HL-60 (cell line): ENCODE measurements at regions not wholly inside any gene's neighbourhood (a gene's known extent, or its start where the extent isn't known, plus 50 kb on each side); places are given as distances from the start of the nearest gene placed in this dataset.

Experiments
- DNase-seq, 2 experiments: peaks; one replicate each; pipeline ENCODE4 v3.0.0-alpha.2; 2010 to 2020; ENCODE audit warnings: low read depth in 1 of 2, low spot score in 1 of 2
- H3K27ac ChIP-seq: fragments of 250-450 bp; sonication (Bioruptor Pico); replicated peaks from 2 replicates; pipeline ENCODE4 v1.5.1; 2020; ENCODE audit warnings: mild to moderate bottlenecking, moderate library complexity
- H3K27me3 ChIP-seq: fragments of 250-450 bp; sonication (Bioruptor Pico); 2 replicates; pipeline ENCODE4 v1.5.1; 2021; ENCODE audit warnings: mild to moderate bottlenecking, moderate library complexity; ENCODE audit not compliant: insufficient read depth, poor library complexity, severe bottlenecking
- H3K4me3 ChIP-seq: replicated peaks from 2 replicates; pipeline ENCODE4 v1.5.1; 2011; ENCODE audit warnings: mild to moderate bottlenecking, control low read depth, low read length; ENCODE audit not compliant: insufficient read depth
- GABPA ChIP-seq: IDR thresholded peaks from 2 replicates; pipeline ENCODE4 v1.6.1; 2012; ENCODE audit warnings: low read depth
- POLR2AphosphoS5 ChIP-seq: IDR thresholded peaks from 2 replicates; pipeline ENCODE4 v1.6.1; 2012; ENCODE audit warnings: low read depth
- REST ChIP-seq: IDR thresholded peaks from 2 replicates; pipeline ENCODE4 v1.6.1; 2012; ENCODE audit warnings: low read depth; ENCODE audit not compliant: insufficient replicate concordance
- SPI1 ChIP-seq: IDR thresholded peaks from 2 replicates; pipeline ENCODE4 v1.6.1; 2012; ENCODE audit warnings: low read depth, mild to moderate bottlenecking, borderline replicate concordance
- TF ChIP-seq, protein P1 (sequence below): IDR thresholded peaks from one replicate; pipeline ENCODE4 v1.5.1; 2011; ENCODE audit warnings: low read length, control low read depth, inconsistent platforms; ENCODE audit not compliant: insufficient read depth

DNA sequence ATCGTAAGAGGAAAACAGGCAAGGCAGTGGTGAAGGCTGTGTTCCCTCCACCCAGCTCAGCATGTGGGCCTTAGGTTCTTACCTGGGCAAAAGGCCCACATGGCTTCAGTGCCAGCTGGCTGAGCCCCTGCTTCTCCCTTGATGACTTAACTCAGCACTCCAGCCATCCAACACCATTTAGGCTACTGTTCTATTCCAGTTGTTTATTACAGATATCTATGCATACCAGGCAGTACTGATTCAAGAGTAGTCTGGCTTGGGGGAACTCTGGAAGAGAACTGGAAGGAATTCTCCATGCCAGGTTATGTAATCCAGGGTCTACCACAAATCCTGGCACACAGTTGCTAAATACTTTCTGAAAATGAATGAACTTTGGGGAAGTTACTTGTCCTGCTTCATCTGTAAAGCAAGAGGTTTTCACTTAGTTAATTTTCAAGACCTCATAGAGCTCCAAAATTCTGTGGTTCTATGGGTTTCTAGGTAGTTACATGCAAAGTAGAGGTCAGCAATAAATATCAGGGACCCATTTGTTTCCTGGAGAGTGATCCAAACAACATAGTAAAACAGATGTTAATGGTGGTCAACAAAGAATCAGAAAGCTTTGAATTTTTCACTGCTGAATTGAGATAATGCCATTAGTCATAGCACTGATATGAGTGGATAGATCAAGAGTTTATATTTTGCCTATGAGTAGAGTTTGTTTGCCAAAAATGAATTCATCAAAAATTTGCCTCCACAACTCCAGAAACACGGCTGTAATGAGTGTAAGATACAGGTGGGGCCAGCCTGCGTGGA lies 88.2 kb upstream of the OSMR start:
- TF ChIP-seq, protein P1, sequence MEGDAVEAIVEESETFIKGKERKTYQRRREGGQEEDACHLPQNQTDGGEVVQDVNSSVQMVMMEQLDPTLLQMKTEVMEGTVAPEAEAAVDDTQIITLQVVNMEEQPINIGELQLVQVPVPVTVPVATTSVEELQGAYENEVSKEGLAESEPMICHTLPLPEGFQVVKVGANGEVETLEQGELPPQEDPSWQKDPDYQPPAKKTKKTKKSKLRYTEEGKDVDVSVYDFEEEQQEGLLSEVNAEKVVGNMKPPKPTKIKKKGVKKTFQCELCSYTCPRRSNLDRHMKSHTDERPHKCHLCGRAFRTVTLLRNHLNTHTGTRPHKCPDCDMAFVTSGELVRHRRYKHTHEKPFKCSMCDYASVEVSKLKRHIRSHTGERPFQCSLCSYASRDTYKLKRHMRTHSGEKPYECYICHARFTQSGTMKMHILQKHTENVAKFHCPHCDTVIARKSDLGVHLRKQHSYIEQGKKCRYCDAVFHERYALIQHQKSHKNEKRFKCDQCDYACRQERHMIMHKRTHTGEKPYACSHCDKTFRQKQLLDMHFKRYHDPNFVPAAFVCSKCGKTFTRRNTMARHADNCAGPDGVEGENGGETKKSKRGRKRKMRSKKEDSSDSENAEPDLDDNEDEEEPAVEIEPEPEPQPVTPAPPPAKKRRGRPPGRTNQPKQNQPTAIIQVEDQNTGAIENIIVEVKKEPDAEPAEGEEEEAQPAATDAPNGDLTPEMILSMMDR, result no peak
- H3K27ac ChIP-seq, result no peak overlapping the region
- no peak for DNase-seq
- no peak overlapping the region for H3K4me3 ChIP-seq
- no peaks in the 10 kb centered on the region for H3K27me3 ChIP-seq

- Histone ChIP-seq H3K27me3 (no peaks in the 10 kb centered on the region), H3K27ac (no peak overlapping the region), H3K4me3 (no peak overlapping the region)
- no peak for DNase-seq
- no peak for TF ChIP-seq POLR2AphosphoS5
- TF ChIP-seq GABPA, result no peak
- TF ChIP-seq REST, result no peak
- TF ChIP-seq, protein P1, result no peak
- no peak for TF ChIP-seq SPI1
These were observed 86.8 kb upstream of the OSMR start for GRCh38 chr5:38758774-38759600.

GRCh38 chr5:38764937-38765391 lies 80.8 kb upstream of the OSMR start:
- Histone ChIP-seq H3K4me3 (no peak overlapping the region), H3K27ac (no peak overlapping the region), H3K27me3 (no peaks in the 10 kb centered on the region)
- TF ChIP-seq SPI1 (no peak), POLR2AphosphoS5 (no peak), GABPA (no peak), REST (no peak)
- TF ChIP-seq, protein P1, result no peak
- DNase-seq, result no peak
